HG03066 (cell line): ENCODE measurements at regions not wholly inside any gene's neighbourhood (a gene's known extent, or its start where the extent isn't known, plus 50 kb on each side); places are given as distances from the start of the nearest gene placed in this dataset.

ENCODE experiments used
- ATAC-seq: cut with Tn5 transposase; IDR thresholded peaks from one replicate; pipeline ENCODE4 v1.9.1; 2021; ENCODE audit warnings: low read depth; ENCODE audit not compliant: unreplicated experiment

- ATAC-seq, result no peak
Measured at GRCh38 chr1:186559601-186560116, 98.7 kb upstream of the PDC start.

GRCh38 chr1:186557147-186557777, 96.3 kb upstream of the PDC start:
- ATAC-seq, result no peak

GRCh38 chr1:186550832-186551231, 89.9 kb upstream of the PDC start:
- ATAC-seq, result no peak

- no peak for ATAC-seq
Measured at GRCh38 chr1:186541003-186541402, 80.1 kb upstream of the PDC start.

GRCh38 chr1:186540521-186540920, 79.6 kb upstream of the PDC start:
- ATAC-seq, result no peak

GRCh38 chr1:186536273-186536890, 75.5 kb upstream of the PDC start:
- no peak for ATAC-seq

GRCh38 chr1:186535388-186536133, 74.6 kb upstream of the PDC start:
- ATAC-seq, result no peak

GRCh38 chr1:186534401-186534800, 73.5 kb upstream of the PDC start:
- no peak for ATAC-seq

- no peak for ATAC-seq
Measured at GRCh38 chr1:186532466-186532865, 71.6 kb upstream of the PDC start.

- no peak for ATAC-seq
Measured at GRCh38 chr1:186531561-186532165, 70.7 kb upstream of the PDC start.

- no peak for ATAC-seq
Measured at GRCh38 chr1:186530109-186530508, 69.2 kb upstream of the PDC start.

GRCh38 chr1:186519982-186520381, 59.1 kb upstream of the PDC start:
- ATAC-seq, result no peak

GRCh38 chr1:186518822-186519381, 58.0 kb upstream of the PDC start:
- ATAC-seq, result peak; percentile 59

- ATAC-seq, result no peak
Measured at GRCh38 chr1:186518395-186518794, 57.5 kb upstream of the PDC start.

GRCh38 chr1:186514367-186514766, 53.5 kb upstream of the PDC start:
- ATAC-seq, result no peak

- no peak for ATAC-seq
Measured at GRCh38 chr1:186513526-186513925, 52.6 kb upstream of the PDC start.

- peak; percentile 13 for ATAC-seq
Measured at GRCh38 chr1:186512698-186513457, 52.0 kb upstream of the PDC start.

GRCh38 chr1:186511761-186512637, 51.1 kb upstream of the PDC start:
- ATAC-seq, result peak; percentile 74
